Nucleus accumbens (tissue), 56 donors: ENCODE measurements at regions not wholly inside any gene's neighbourhood (a gene's known extent, or its start where the extent isn't known, plus 50 kb on each side); places are given as distances from the start of the nearest gene placed in this dataset.

Experiments
- DNase-seq, 56 donors: peaks; one replicate each; lab custom pipeline; 2025; lab: John Stamatoyannopoulos, UW

- no peak for DNase-seq
These were observed 53.8 kb upstream of the FBN2 start for GRCh38 chr5:128591598-128592455.

- peak in 1 of 56 donors; percentile 7 for DNase-seq
These were observed 58.0 kb upstream of the FBN2 start for GRCh38 chr5:128596071-128596470.

DNA sequence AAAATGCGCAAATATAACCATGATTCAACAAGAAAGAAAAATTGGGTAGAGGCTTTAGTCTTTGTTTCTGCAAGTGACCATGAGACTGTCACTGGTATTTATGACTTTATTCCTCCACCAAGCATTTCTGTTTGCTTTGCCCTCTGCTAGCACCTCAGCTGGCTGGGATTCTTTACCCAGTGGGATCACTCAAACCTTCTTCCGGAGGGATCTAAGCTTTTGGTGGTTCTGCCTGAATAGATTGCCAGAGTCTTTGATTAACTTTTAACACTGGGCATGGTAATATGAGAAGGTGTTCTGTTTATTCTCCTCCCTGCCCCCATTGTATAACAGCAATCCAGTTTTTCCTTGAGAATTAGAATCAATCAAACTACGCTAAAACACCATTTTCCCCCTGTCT, 59.1 kb upstream of the FBN2 start:
- DNase-seq = no peak

DNA sequence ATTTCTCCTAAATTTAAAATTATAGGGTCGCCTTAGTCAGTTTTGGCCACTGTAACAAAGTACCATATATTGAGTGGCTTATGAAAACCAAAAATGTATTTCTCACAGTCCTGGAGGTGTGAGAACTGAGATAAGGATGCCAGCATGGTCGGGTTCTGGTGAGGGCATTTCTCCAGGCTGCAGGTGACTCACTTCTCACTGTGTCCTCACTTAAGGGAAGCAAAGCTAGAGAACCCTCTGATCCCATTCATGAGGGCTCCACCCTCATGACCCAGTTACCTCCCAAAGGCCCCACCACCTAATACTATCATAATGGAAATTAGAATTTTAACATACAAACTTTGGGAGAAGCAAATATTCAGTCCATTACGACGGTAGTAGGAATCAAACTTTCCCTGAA, 75.1 kb upstream of the FBN2 start:
- no peak for DNase-seq

- no peak for DNase-seq
These were observed 75.7 kb upstream of the FBN2 start for GRCh38 chr5:128613766-128614165.

DNA sequence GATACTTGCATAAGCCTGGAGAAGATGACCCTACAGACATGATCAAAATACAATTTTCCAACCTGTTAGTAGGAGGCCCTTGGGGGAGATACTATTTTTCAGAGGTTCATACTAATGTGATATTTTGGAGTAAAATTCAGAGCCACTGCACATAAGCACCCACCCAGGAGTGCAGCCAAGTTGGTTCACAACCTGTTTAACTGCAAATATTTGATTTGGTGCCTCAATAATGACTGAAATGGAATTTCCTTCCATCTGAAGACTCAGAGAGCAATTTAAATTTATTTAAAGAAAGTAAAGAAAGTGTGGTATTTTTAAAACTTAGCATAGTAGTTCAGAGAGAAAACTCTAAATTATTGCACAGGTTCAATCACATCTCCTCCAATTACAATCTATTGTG, 77.5 kb upstream of the FBN2 start:
- DNase-seq = no peak

DNA sequence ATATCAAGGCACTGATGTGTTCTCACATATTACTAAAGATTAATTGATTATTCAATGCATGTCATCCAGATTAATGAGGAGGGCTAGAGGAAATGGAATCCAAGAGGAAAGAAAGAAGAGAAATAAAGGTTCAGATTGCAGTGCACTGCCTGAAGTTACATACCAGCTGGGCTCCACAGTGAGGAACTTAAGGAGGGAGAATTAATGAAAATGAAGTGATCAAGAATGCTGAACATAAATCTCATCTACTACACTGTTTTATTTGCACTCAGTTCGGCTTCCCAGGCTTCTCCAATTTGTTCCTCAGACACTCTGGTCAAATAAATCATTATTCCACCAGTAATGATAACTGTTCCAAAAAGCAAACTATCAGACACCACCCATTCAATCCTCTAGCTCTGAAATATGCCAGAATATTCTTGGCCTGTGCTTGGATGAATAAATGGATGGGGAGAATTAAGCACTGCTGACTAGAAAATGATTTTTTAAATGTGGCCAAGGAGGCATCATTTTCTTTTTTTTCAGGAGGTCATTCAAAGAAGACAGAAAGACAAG, 88.6 kb upstream of the FBN2 start:
- DNase-seq = no peak

- DNase-seq = no peak
These were observed 89.9 kb upstream of the FBN2 start for GRCh38 chr5:128627939-128628338.

DNA sequence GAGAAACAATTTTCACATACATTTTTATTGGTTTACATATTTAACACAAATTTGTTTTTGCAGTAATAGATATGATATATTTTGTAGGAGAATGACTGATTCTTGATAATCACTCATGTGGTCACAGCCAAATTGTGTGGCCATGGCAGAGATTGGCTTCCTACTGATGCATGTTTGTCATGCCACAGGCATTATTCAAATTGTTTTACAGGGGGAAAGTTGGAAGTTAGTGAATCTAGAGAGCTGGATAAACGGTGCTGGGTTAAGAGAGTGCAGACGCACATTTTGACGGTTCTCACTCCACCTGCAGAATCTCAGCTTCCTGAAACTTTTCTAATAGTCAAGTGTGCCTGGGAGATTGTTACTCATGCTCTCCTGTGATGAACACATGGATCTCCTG, 91.1 kb upstream of the FBN2 start:
- DNase-seq = no peak

GRCh38 chr5:128630121-128630520, 92.1 kb upstream of the FBN2 start:
- DNase-seq = no peak

DNA sequence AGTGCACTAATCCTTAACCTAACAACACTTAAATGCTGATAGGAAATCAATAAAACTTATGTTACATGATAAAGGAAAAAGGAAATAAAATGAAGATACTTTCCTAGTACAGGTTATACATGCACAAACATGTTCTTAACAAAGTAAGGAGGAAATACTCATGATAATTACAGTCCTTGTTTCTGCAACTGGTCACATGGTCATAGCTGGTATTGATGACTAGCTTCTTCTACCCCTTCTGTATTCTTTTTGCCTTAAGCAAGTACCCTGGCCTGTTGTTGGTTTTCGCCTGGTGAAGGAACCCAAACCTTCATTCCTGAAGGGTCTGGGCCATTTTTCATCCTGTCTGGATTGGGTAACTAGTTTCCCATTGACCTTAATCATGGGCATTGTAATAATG, 93.7 kb upstream of the FBN2 start:
- DNase-seq = no peak

- DNase-seq = no peak
These were observed 94.2 kb upstream of the FBN2 start for GRCh38 chr5:128632264-128632663.

- DNase-seq = no peak
These were observed 95.9 kb upstream of the FBN2 start for GRCh38 chr5:128633901-128634300.

- DNase-seq = no peak
These were observed 97.3 kb upstream of the FBN2 start for GRCh38 chr5:128635379-128635778.

DNA sequence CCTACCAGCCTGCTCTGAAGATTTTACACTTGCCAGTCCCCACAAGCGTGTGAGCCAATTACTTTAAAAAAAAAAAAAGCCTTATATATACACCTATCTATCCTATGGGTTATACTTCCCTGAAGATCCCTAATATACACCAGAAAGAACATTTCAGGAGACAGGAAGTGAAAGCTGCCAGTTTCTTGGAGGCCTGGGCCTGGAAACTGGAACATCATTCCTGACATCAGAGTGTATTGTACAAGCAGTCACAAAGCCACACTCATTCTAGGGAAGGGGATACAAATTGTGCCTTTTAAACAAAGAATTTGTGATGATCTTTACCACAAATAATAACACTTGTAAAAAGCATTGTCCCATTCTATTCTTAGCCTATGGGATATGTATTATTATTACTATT, 98.3 kb upstream of the FBN2 start:
- no peak for DNase-seq

GRCh38 chr5:128637031-128637430, 99.0 kb upstream of the FBN2 start:
- no peak for DNase-seq

- no peak for DNase-seq
These were observed 103.8 kb upstream of the FBN2 start for GRCh38 chr5:128641861-128642260.

- DNase-seq = no peak
These were observed 106.8 kb upstream of the FBN2 start for GRCh38 chr5:128644863-128645262.

- no peak for DNase-seq
These were observed 107.5 kb upstream of the FBN2 start for GRCh38 chr5:128645581-128645980.

DNA sequence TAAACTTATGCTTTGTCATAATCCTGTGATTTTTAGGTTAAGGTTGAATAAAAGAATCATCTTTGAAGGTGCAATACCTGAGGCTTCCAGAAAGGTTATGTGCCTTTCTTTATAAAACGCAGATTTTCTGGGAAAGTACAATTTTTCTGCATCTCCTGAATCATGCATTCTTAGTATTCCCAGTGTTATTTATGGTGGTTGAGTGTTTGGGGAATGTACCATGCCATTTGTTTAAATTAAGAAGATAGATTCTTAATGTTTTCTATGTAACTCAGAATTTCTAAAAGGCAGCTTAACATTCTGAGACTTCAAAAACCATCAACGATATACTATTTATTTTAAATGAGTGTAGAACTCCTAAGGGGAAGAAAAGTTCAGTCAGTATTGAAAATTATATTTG, 108.1 kb upstream of the FBN2 start:
- DNase-seq = no peak

DNA sequence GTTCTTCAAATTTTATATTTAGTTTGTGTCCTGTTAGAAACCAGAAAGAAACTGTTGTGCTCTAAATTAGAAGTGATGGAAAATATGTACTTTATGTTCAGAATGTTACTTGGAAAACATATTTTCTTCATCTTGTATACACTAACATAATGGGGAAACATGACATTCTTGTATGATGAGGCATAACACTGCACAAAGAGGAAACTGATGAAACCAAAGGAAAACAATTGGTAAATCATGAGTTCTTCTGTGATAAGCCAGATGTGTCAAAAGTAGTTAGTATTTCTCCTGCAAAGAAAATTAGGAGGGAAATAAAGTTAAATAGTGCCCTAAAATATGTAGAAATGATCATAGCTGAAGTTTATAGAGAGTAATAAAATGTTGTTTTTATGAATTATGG, 111.1 kb upstream of the FBN2 start:
- DNase-seq = no peak

DNA sequence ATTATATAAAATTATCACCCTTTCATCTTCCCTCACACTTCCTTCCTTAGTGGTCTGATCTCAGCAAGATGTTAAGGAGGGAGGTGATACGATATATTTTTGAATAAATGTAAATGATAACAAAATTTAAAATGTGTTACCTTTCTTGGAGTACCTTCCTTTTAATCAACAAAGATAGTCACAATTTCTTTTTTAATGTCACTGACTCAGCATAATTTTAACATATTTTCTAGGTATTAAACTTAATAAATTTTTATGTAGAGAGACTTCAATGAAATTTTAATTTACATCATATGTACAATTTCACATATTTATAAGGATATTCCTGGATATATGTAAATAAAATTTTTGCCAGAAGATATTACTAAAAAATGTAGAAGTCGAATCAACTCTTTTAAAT, 125.0 kb upstream of the FBN2 start:
- no peak for DNase-seq
